Stimulated activated CD4-positive, alpha-beta T cell treated with anti-CD3 and anti-CD28 coated beads, Interleukin-1b, Interleukin-23, amount 100 ng/mL, for 48 hours (primary cell): ENCODE measurements at regions not wholly inside any gene's neighbourhood (a gene's known extent, or its start where the extent isn't known, plus 50 kb on each side); places are given as distances from the start of the nearest gene placed in this dataset.
"Not testable (repeated sequence)": the region's sequence is repeated elsewhere in the genome, so short reads cannot be mapped to it uniquely, and the experiment has no call there.

ENCODE experiments used
- DNase-seq: peaks from one replicate; pipeline ENCODE4 v3.0.0-alpha.2; 2020

- no peak for DNase-seq
Observed at GRCh38 chr3:161602475-161602874, 105.9 kb downstream of the OTOL1 start.

DNA sequence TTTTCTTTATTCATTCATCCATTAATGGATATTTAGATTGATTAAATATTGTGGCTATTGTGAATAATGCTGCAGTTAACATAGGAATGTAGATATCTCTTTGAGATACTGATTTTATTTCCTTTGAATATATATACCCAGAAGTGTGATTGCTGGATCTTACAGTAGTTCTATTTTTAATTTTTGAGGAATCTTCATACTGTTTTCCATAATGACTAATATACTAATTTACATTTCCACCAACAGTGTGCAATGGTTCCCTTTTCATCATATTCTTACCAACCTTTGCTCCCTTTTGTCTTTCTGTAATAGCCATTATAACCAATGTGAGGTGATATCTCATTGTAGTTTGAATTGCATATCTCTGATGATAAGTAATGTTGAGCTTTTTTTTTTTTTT, 106.3 kb downstream of the OTOL1 start:
- DNase-seq, result no peak

DNA sequence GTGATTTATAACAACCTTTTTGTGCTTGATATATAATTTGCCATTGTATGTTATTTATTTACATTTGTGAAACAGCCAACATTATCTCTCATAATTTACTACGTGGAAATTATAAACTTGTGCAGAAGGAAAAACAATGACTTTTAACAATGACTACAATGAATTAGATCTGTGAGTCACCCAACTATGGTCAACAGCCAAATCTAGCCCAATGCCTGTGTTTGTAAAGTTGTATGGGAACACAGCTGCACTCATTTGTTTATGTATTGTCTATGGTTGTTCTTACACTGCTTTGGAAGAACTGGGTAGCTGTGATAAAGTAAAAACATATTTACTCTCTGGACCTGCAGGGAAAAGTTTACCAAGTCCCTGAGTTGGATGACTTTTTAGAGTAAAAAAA, 110.4 kb downstream of the OTOL1 start:
- no peak for DNase-seq

- DNase-seq, result no peak
Observed at GRCh38 chr3:161619351-161619750, 122.7 kb downstream of the OTOL1 start.

- no peak for DNase-seq
Observed at GRCh38 chr3:161630794-161631193, 134.2 kb downstream of the OTOL1 start.

DNA sequence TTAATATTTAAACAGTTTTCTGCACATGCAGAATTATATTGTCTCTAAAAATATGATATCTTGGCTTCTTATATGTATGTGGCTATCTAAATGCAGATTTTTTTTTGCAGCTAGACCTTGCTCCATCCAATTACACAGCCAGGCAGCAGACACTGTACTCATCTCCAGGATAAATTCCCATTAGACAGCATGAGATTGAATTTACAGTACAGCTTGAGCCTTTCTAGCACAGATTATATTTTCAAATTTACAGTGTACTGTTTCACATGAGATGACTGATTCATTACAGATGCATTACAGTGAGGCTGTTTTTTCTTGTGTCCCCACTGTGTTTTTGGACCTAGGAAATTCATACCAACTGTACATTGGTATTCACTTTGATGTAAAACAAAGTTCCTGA, 134.9 kb downstream of the OTOL1 start:
- no peak for DNase-seq

DNA sequence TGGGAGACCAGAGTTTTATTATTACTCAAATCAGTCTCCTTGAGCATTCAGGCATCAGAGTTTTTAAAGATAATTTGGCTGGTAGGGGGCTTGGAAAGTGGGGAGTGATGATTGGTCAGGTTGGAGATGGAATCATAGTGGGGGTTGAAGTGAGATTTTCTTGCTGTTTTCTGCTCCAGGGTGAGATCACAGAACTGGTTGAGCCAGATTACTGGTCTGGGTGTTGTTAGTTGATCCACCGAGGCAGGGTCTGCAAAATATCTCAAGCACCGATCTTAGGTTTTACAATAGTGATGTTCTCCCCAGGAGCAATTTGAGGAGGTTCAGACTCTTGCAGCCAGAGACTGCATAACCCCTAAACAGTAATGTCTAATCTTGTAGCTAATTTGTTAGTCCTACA, 141.0 kb downstream of the OTOL1 start:
- no peak for DNase-seq

DNA sequence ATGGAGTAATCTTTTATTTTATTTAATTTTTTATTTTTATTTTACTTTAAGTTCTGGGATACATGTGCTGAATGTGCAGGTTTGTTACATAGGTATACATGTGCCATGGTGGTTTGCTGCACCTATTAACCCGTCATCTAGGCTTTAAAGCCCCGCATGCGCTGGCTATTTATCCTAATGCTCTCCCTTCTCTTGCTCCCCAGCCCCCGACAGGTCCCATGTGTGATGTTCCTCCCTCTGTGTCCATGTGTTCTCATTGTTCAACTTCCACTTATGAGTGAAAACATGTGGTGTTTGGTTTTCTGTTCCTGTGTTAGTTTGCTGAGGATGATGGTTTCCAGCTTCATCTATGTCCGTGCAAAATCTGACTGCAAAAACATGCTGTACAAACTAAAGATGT, 142.5 kb downstream of the OTOL1 start:
- DNase-seq, result not testable (repeated sequence)

GRCh38 chr3:161640181-161640580, 143.6 kb downstream of the OTOL1 start:
- DNase-seq, result no peak

DNA sequence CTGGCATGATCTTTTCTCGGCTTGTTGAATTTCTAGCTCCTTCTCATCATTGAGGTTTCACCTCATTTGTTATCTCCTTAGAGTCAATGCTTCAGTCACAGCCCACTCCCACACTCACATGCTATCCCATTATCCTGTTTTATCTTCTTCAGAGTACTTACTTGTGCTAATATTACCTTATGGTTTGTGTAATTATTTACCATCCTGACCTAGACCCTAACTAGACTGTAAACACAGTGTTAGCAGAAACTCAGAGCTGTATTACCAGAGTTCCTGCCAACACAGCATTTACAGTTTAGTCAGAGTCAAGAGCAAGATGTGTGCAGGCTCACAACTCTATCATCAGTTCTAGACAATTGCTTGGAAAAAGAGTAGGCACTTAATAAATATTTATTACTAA, 144.7 kb downstream of the OTOL1 start:
- DNase-seq, result no peak

DNA sequence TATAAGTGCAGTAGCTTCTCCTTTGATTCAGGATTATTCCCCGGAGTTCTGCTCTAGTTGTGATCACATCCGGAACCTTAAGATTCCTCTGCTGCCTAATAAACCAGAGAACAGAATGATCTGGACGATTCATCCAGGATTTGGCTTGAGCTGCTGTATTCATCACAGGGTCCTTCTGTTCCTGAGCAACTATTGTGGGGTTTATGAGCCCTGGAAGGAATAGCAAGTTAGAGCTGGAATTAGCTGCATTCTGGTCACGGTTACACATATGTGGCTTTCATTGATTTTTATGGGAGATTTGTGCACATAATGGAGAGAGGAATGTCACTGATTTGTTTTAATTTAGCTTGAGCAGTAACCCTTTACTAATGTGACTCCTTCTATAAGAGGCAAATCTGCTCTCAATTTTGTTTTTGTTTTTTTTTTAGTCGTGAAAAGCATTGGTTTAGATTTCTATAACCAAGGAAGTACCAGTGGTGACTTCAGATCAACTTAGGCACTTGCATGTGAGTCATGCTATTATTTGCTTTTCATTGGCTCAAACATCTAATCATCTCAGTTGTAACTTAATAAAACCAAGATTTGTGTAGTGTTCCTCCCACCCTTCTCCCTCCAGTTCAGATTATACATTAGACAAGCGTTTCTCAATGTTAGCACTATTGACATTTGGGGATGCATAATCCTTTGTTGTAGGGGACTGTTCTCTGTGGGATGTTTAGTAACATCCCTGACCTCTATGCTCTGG, 148.5 kb downstream of the OTOL1 start:
- no peak for DNase-seq

GRCh38 chr3:161647936-161648470, 151.4 kb downstream of the OTOL1 start:
- no peak for DNase-seq

- no peak for DNase-seq
Observed at GRCh38 chr3:161649900-161650484, 153.4 kb downstream of the OTOL1 start.

DNA sequence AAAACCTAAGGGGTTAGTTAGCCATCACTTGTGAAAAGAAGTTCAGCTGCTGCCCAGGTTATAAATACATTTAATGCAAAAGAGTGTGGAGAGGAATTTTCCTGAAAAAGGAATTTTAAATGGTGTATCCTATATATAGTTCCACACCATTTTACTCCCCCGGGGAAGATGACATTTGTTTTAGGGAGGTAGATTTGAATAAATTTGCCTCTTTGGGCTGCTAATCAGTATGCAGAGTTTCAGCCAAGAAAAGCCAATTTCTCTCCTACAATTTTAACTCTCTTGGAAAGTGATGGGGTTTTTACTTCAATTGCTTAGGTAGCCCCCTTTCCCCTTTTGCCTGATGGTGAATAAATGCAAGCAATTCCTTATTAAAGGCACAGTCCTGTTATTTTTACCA, 161.2 kb downstream of the OTOL1 start:
- no peak for DNase-seq

GRCh38 chr3:161671141-161671540, 174.5 kb downstream of the OTOL1 start:
- DNase-seq, result no peak

DNA sequence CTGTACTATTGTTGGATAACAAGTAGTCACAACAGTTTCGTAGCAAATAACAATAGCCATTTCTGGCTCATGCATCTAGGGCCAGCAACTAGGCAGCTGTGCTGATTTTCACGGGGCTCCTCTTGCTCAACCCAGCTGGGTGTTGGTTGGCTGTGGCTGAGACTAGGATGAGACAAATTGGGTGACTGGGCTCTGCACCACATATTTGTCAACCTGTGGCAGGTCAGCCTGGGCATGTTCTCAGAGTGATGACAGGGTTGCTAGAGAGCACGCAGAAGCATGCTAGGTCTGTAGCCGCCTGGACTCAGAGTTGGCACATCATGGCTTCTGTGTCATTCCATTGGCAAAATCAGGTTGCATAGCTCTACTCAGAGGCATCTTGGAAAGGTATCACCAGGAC, 175.9 kb downstream of the OTOL1 start:
- DNase-seq, result no peak

DNA sequence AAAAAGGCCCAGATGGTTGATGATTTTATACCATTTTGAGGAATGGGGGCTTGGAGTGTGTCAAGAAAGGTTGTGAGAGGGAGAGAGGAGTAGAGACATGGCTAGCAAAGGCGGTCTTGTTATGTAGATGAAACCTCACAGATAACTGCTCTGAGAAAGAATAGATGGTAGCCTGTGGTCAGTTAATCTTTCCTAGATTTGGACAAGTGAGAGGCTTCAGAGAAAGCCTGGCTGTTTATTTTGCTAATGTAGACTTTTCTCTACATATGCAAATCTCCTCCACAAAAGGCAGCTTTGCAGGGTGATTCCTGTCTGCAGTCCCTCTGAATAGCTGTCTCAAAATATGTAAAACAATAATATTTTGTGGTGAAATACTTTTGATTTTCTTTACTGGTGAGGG, 177.3 kb downstream of the OTOL1 start:
- no peak for DNase-seq

DNA sequence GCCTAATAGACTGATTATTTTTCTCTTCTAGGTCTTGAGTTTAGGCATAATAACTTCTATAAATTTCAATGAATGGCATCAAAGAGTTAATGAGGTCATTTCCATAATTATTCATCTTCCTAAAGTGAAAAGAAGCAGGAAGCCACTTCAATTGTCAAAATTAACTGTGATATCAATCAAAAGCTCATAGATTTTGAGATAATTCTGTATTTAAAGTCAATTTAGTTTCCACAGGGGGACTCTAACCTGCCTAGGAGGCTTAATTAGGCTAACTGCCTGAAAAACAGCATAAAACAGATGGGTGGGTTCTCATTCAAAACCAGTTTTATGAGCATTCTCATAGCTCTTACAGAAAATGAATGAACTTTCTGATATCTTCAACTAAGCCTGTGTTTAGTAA, 177.8 kb downstream of the OTOL1 start:
- no peak for DNase-seq

DNA sequence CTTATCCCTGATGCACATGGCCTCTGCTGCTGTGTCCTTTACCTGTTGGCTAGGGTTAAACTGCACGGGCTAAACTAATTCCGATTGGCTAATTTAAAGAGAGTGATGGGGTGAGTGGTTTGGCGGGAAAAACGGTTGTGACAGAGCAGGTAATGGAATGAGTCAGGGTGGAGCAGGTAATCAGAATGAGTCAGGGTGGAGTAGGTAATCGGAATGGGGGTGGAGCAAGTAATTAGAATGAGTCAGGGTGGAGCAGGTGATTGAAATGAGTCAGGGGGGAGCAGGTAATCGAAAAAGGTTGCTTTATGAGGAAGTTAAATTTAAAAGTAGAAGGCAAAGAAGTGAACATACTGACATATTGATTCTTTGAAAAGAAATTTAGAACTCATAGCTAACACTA, 185.2 kb downstream of the OTOL1 start:
- DNase-seq, result not testable (repeated sequence)

GRCh38 chr3:161682715-161683114, 186.1 kb downstream of the OTOL1 start:
- no peak for DNase-seq

DNA sequence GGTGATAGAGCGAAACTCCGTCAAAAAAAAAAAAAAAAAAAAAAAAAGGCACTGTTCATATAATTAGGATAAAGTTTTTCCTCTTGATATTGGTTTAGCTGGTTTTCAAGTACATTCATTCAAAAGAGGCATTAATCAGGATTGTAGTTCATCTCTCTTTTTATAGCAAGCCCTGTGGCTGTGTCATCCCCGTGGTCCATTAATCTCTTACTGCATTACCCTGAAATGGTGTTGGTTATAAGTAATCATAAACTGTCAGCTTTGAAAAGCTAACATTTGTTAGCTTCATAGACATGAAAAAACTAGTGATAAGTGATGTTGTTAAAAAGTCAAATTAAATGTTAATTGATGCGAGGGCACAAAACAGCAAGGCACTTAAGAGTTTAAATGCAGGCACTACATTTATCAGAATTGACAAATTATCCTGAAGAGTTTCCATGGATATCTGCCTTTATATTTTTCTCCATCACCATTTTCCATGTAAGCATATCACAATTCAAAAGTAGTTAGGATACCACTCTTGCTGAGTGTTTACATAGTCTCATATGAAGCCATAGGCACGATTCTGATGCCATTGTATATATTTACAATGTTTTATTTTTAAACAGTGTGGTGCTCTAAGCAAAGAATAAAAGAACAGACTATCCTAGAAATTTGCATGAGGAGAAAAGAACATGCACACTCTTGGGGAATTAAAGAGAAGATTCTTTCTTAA, 193.1 kb downstream of the OTOL1 start:
- no peak for DNase-seq

DNA sequence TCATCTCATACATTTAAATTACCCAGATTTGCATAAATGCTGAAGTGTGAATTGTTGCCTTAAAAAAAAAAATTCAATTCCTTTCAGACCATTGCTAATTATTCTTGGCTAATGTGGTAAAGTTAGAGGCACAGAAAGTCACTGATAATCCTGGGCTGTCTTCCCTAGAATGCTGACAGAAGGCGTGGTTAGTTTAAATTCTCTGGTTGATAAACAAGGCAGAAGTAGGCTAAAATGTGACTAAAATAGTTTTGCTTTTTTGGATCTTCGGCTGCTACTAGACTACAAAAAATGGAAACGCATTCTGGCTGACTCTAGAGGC, 193.7 kb downstream of the OTOL1 start:
- no peak for DNase-seq

DNA sequence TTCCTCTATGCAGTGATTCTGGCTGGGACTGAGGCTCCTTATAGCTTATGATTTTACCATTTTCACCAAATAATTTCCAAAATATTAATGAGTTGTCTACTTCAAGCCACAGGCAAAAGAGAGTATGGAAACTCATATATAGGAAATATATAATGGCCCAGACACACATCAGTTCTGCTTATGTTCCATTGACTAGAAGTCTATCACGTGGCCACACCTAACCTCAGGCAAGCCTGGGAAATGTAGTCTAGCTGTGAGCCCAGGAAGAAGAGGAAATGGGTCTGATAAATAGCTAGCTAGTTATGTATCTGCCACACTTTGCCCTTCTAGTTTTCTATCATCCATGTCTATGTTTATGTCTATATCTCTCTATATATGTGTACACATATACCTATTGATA, 195.1 kb downstream of the OTOL1 start:
- no peak for DNase-seq
